Subcutaneous abdominal adipose tissue (tissue), 5 donors: ENCODE measurements at regions not wholly inside any gene's neighbourhood (a gene's known extent, or its start where the extent isn't known, plus 50 kb on each side); places are given as distances from the start of the nearest gene placed in this dataset.

Experiments used
- H3K27ac ChIP-seq: one replicate; pipeline ENCODE4 v1.7.0; 2013; ENCODE audit warnings: low read depth, mild to moderate bottlenecking, inconsistent platforms, low read length, moderate library complexity
- H3K27me3 ChIP-seq, 5 donors: one replicate each; pipeline ENCODE4 v1.7.0; 2013; ENCODE audit warnings: low read length in 5 of 5, inconsistent platforms in 1 of 5; ENCODE audit not compliant: control insufficient read depth in 5 of 5, insufficient read depth in 4 of 5
- H3K36me3 ChIP-seq, 5 donors: one replicate each; pipeline ENCODE4 v1.7.0; 2013; ENCODE audit warnings: low read length in 5 of 5; ENCODE audit not compliant: control insufficient read depth in 5 of 5, insufficient read depth in 5 of 5
- H3K4me1 ChIP-seq, 5 donors: one replicate each; pipeline ENCODE4 v1.7.0; 2013; ENCODE audit warnings: low read length in 5 of 5, mild to moderate bottlenecking in 3 of 5, moderate library complexity in 1 of 5; ENCODE audit not compliant: control insufficient read depth in 5 of 5, insufficient read depth in 5 of 5
- H3K4me3 ChIP-seq, 5 donors: one replicate each; pipeline ENCODE4 v1.7.0; 2013; ENCODE audit warnings: low read length in 5 of 5, low read depth in 1 of 5
- H3K9ac ChIP-seq, 5 donors: one replicate each; pipeline ENCODE4 v1.7.0; 2013; ENCODE audit warnings: low read length in 5 of 5, mild to moderate bottlenecking in 4 of 5, moderate library complexity in 3 of 5
- H3K9me3 ChIP-seq, 5 donors: one replicate each; pipeline ENCODE4 v1.7.0; 2013; ENCODE audit warnings: low read length in 5 of 5; ENCODE audit not compliant: control insufficient read depth in 5 of 5
- donor health status: healthy.
- donor health status: healthy.
- donor health status: healthy.
- donor health status: healthy.
- donor health status: healthy.

- Histone ChIP-seq H3K4me1 (no peaks in the 10 kb centered on the region), H3K27ac (no peak overlapping the region), H3K9ac (no peak overlapping the region), H3K27me3 (no peaks in the 10 kb centered on the region), H3K36me3 (no peaks in the 10 kb centered on the region), H3K9me3 (no peaks in the 10 kb centered on the region), H3K4me3 (no peak overlapping the region)
Observed at GRCh38 chr9:86642721-86643120, 288.5 kb upstream of the TUT7 start.

GRCh38 chr9:86641970-86642369, 287.8 kb upstream of the TUT7 start:
- Histone ChIP-seq H3K4me1 (no peaks in the 10 kb centered on the region), H3K4me3 (no peak overlapping the region), H3K9me3 (no peaks in the 10 kb centered on the region), H3K36me3 (no peaks in the 10 kb centered on the region), H3K27me3 (no peaks in the 10 kb centered on the region), H3K9ac (no peak overlapping the region), H3K27ac (no peak overlapping the region)

- Histone ChIP-seq H3K9ac (no peak overlapping the region), H3K27ac (no peak overlapping the region), H3K27me3 (peaks cover 0 to 3% (median 0%) of the 10 kb centered on the region in 5 donors)
Observed at GRCh38 chr9:86639899-86640379, 285.7 kb upstream of the TUT7 start.

GRCh38 chr9:86639287-86639686, 285.1 kb upstream of the TUT7 start:
- peaks cover 0 to 5% (median 0%) of the 10 kb centered on the region in 5 donors for H3K9me3 ChIP-seq
- no peaks in the 10 kb centered on the region for H3K36me3 ChIP-seq
- H3K4me1 ChIP-seq, result no peaks in the 10 kb centered on the region
- no peak overlapping the region for H3K9ac ChIP-seq
- H3K4me3 ChIP-seq, result no peak overlapping the region
- H3K27me3 ChIP-seq, result peaks cover 0 to 3% (median 0%) of the 10 kb centered on the region in 5 donors
- H3K27ac ChIP-seq, result no peak overlapping the region

More at GRCh38 chr9:86639899-86640379, 285.7 kb upstream of the TUT7 start:
- H3K4me3 ChIP-seq, result no peak overlapping the region
- no peaks in the 10 kb centered on the region for H3K36me3 ChIP-seq
- H3K9me3 ChIP-seq, result peaks cover 0 to under 1% (median 0%) of the 10 kb centered on the region in 5 donors
- no peaks in the 10 kb centered on the region for H3K4me1 ChIP-seq

DNA sequence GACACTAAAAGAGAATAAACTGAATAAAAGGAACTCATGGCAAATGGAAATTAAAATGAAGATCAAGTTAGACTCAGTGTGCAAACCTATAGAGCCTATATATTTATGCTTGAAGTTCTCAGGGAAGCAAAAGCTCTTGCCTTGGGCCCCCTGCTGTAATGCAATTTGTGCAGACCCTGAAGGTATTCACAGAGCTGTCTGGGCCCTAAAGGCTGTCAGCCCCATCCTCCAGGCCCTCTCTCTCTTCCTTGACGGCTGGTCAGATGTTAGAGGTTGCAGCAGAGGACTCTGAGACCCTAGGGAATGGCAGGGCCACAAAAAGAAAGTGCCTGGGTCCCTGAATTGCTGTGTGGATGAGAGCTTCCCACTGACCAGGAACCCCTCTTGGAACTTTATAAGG, 283.9 kb upstream of the TUT7 start:
- Histone ChIP-seq H3K36me3 (no peaks in the 10 kb centered on the region), H3K9ac (no peak overlapping the region), H3K27me3 (peaks cover 0 to 3% (median 0%) of the 10 kb centered on the region in 5 donors), H3K9me3 (peaks cover 0 to 7% (median 0%) of the 10 kb centered on the region in 5 donors), H3K27ac (no peak overlapping the region), H3K4me3 (no peak overlapping the region), H3K4me1 (no peaks in the 10 kb centered on the region)

- H3K27me3 ChIP-seq, result peaks cover 0 to 3% (median 0%) of the 10 kb centered on the region in 5 donors
- peaks cover 0 to under 1% (median 0%) of the 10 kb centered on the region in 5 donors for H3K4me1 ChIP-seq
- no peak overlapping the region for H3K9ac ChIP-seq
- H3K36me3 ChIP-seq, result no peaks in the 10 kb centered on the region
- no peak overlapping the region for H3K4me3 ChIP-seq
- H3K9me3 ChIP-seq, result peaks cover 0 to 7% (median 0%) of the 10 kb centered on the region in 5 donors
- no peak overlapping the region for H3K27ac ChIP-seq
Observed at GRCh38 chr9:86637515-86637914, 283.3 kb upstream of the TUT7 start.

- peaks cover 0 to 7% (median 0%) of the 10 kb centered on the region in 5 donors for H3K9me3 ChIP-seq
- H3K36me3 ChIP-seq, result no peaks in the 10 kb centered on the region
Observed at GRCh38 chr9:86636519-86636918, 282.3 kb upstream of the TUT7 start.

GRCh38 chr9:86636038-86636437, 281.8 kb upstream of the TUT7 start:
- no peak overlapping the region for H3K4me3 ChIP-seq
- H3K27ac ChIP-seq, result no peak overlapping the region
- H3K9me3 ChIP-seq, result peaks cover 0 to 7% (median 0%) of the 10 kb centered on the region in 5 donors
- H3K9ac ChIP-seq, result no peak overlapping the region
- peaks cover 0 to 4% (median 0%) of the 10 kb centered on the region in 5 donors for H3K4me1 ChIP-seq
- H3K36me3 ChIP-seq, result no peaks in the 10 kb centered on the region
- peaks cover 0 to 3% (median 0%) of the 10 kb centered on the region in 5 donors for H3K27me3 ChIP-seq

More at GRCh38 chr9:86636519-86636918, 282.3 kb upstream of the TUT7 start:
- no peak overlapping the region for H3K9ac ChIP-seq
- no peak overlapping the region for H3K27ac ChIP-seq
- peaks cover 0 to 3% (median 0%) of the 10 kb centered on the region in 5 donors for H3K27me3 ChIP-seq
- peaks cover 0 to 4% (median 0%) of the 10 kb centered on the region in 5 donors for H3K4me1 ChIP-seq
- no peak overlapping the region for H3K4me3 ChIP-seq

DNA sequence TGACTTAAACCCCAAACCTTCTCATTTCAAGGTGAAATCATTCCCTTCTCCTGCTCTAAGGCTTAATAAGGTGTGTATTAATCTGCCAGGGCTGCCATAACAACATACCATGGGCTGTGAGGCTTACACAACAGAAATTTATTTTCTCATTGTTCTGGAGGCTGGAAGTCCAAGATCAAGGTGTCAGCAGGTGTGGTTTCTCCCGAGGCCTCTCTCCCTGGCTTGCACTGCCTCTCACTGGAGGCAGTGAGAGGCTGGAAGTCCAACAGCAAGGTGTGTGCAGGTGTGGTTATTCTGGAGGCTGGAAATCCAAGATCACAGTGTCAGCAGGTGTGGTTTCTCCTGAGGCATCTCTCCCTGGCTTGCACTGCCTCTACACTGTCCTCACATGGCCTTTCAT, 280.3 kb upstream of the TUT7 start:
- no peak overlapping the region for H3K9ac ChIP-seq
- H3K4me3 ChIP-seq, result no peak overlapping the region
- H3K27ac ChIP-seq, result no peak overlapping the region
- H3K27me3 ChIP-seq, result peaks cover 0 to 3% (median 0%) of the 10 kb centered on the region in 5 donors
- no peaks in the 10 kb centered on the region for H3K36me3 ChIP-seq
- peaks cover 0 to 4% (median 0%) of the 10 kb centered on the region in 5 donors for H3K4me1 ChIP-seq
- H3K9me3 ChIP-seq, result peaks cover 0 to 7% (median 0%) of the 10 kb centered on the region in 5 donors

DNA sequence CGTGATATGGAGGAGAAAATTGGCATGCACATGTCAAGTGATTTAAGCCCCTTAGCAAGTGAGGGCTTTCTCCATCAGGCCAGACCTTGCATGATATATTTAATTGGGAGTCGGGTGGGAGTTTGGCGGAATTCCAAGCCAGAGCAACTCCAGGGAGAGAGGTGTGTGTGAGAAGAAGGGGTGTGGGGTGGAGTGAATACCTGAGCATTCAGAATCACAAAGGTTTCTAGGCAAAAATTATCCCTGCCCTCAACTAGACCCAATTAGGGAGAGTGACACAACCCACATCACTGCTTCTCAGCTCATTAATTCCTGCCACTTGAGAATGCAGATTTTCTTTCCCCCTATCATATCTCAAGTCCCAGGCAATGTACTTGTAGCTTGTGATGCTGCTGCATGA, 279.7 kb upstream of the TUT7 start:
- Histone ChIP-seq H3K27me3 (peaks cover 0 to 3% (median 0%) of the 10 kb centered on the region in 5 donors), H3K4me1 (peaks cover 0 to 7% (median 0%) of the 10 kb centered on the region in 5 donors), H3K27ac (no peak overlapping the region), H3K9me3 (peaks cover 0 to 7% (median 0%) of the 10 kb centered on the region in 5 donors), H3K36me3 (no peaks in the 10 kb centered on the region), H3K4me3 (no peak overlapping the region), H3K9ac (no peak overlapping the region)
